ENCODE measurements at regions not wholly inside any gene's neighbourhood (a gene's known extent, or its start where the extent isn't known, plus 50 kb on each side); places are given as distances from the start of the nearest gene placed in this dataset.
"Not testable (repeated sequence)": the region's sequence is repeated elsewhere in the genome, so short reads cannot be mapped to it uniquely, and the experiment has no call there.

GRCh38 chr16:54742436-54742835, 188.2 kb upstream of the IRX5 start:
- ChIA-PET CTCF (interaction anchor here (0.6 kb wide), 1 partner anchor 9 kb away, joined by 4 read pairs; no protein-coding TSS in a partner anchor), POLR2A (interaction anchor here (0.9 kb wide), 1 partner anchor 8 kb away, joined by 4 read pairs; no protein-coding TSS in a partner anchor)
- H3K9me3 Mint-ChIP-seq (ENCODE audit: unreplicated experiment), result no peaks in the 10 kb centered on the region
- no peak for TF ChIP-seq CTCF (IDR thresholded peaks at IDR 0.05; ENCODE audit: unreplicated experiment)
- no peak for DNase-seq (ENCODE audit: unreplicated experiment)
- H3K36me3 Mint-ChIP-seq (ENCODE audit: insufficient read depth, unreplicated experiment), result no peaks in the 10 kb centered on the region
- no peaks in the 10 kb centered on the region for H3K4me1 Mint-ChIP-seq (ENCODE audit: insufficient read depth, unreplicated experiment)
- intact Hi-C loops (cut with micrococcal nuclease), result no loop called here
- no peak overlapping the region for H3K4me3 Mint-ChIP-seq (ENCODE audit: unreplicated experiment)
- BruUV-seq (replicated peaks), result no TSS peak
- no peaks in the 10 kb centered on the region for H3K27me3 Mint-ChIP-seq (ENCODE audit: insufficient read depth, unreplicated experiment)
- no peak overlapping the region for H3K27ac Mint-ChIP-seq (ENCODE audit: low read depth, unreplicated experiment)

- ChIA-PET POLR2A (no interaction called here), CTCF (interaction anchor here (0.5 kb wide), 1 partner anchor 92 kb away, joined by 4 read pairs; no protein-coding TSS in a partner anchor)
- intact Hi-C loops (cut with micrococcal nuclease), result no loop called here
- no peak for TF ChIP-seq CTCF (IDR thresholded peaks at IDR 0.05; ENCODE audit: unreplicated experiment)
- Mint-ChIP-seq H3K27me3 (ENCODE audit: insufficient read depth, unreplicated experiment) (no peaks in the 10 kb centered on the region), H3K9me3 (ENCODE audit: unreplicated experiment) (no peaks in the 10 kb centered on the region), H3K27ac (ENCODE audit: low read depth, unreplicated experiment) (no peak overlapping the region), H3K4me1 (ENCODE audit: insufficient read depth, unreplicated experiment) (peaks cover under 1% of the 10 kb centered on the region), H3K36me3 (ENCODE audit: insufficient read depth, unreplicated experiment) (no peaks in the 10 kb centered on the region), H3K4me3 (ENCODE audit: unreplicated experiment) (no peak overlapping the region)
- BruUV-seq (replicated peaks), result no TSS peak
- DNase-seq (ENCODE audit: unreplicated experiment), result no peak
These were observed 191.3 kb upstream of the IRX5 start for GRCh38 chr16:54739381-54739780.

- Mint-ChIP-seq H3K9me3 (ENCODE audit: unreplicated experiment) (no peaks in the 10 kb centered on the region), H3K4me3 (ENCODE audit: unreplicated experiment) (no peak overlapping the region), H3K36me3 (ENCODE audit: insufficient read depth, unreplicated experiment) (no peaks in the 10 kb centered on the region), H3K27ac (ENCODE audit: low read depth, unreplicated experiment) (no peak overlapping the region), H3K27me3 (ENCODE audit: insufficient read depth, unreplicated experiment) (no peaks in the 10 kb centered on the region), H3K4me1 (ENCODE audit: insufficient read depth, unreplicated experiment) (peaks cover 5% of the 10 kb centered on the region)
- no peak for TF ChIP-seq CTCF (IDR thresholded peaks at IDR 0.05; ENCODE audit: unreplicated experiment)
- ChIA-PET CTCF (interaction anchor here (0.7 to 1.2 kb wide), 3 partner anchors 12 to 651 kb away, joined by 3 to 4 read pairs (median 3); no protein-coding TSS in a partner anchor), POLR2A (interaction anchor here (0.6 to 2.2 kb wide), 5 partner anchors 9 to 525 kb away, joined by 3 to 10 read pairs (median 4); no protein-coding TSS in a partner anchor)
- DNase-seq (ENCODE audit: unreplicated experiment), result no peak
- BruUV-seq (replicated peaks), result no TSS peak
- intact Hi-C loops (cut with micrococcal nuclease), result no loop called here
These were observed 196.5 kb upstream of the IRX5 start for GRCh38 chr16:54734156-54734555.

- H3K36me3 Mint-ChIP-seq (ENCODE audit: insufficient read depth, unreplicated experiment); H3K27me3 Mint-ChIP-seq (ENCODE audit: insufficient read depth, unreplicated experiment); DNase-seq (ENCODE audit: unreplicated experiment); H3K9me3 Mint-ChIP-seq (ENCODE audit: unreplicated experiment); H3K4me1 Mint-ChIP-seq (ENCODE audit: insufficient read depth, unreplicated experiment); H3K27ac Mint-ChIP-seq (ENCODE audit: low read depth, unreplicated experiment); CTCF ChIA-PET; H3K4me3 Mint-ChIP-seq (ENCODE audit: unreplicated experiment); BruUV-seq (replicated peaks); POLR2A ChIA-PET; intact Hi-C loops (cut with micrococcal nuclease): not testable (repeated sequence)
These were observed 203.0 kb upstream of the IRX5 start for GRCh38 chr16:54727696-54728095.
